Kidney epithelial cell (primary cell): ENCODE measurements at regions not wholly inside any gene's neighbourhood (a gene's known extent, or its start where the extent isn't known, plus 50 kb on each side); places are given as distances from the start of the nearest gene placed in this dataset.
"Not testable (repeated sequence)": the region's sequence is repeated elsewhere in the genome, so short reads cannot be mapped to it uniquely, and the experiment has no call there.

Source experiments
- DNase-seq: peaks from one replicate; pipeline ENCODE4 v3.0.0-alpha.2; 2010; ENCODE audit warnings: low read depth
- H3K27me3 ChIP-seq: 2 replicates; pipeline ENCODE4 v1.6.0; 2011; ENCODE audit warnings: low read length; ENCODE audit not compliant: control insufficient read depth, insufficient read depth
- H3K36me3 ChIP-seq: 2 replicates; pipeline ENCODE4 v1.5.1; 2011; ENCODE audit warnings: low read length; ENCODE audit not compliant: control insufficient read depth, insufficient read depth
- H3K4me3 ChIP-seq: 2 replicates; pipeline ENCODE4 v1.5.1; 2011; ENCODE audit warnings: low read depth, mild to moderate bottlenecking, control low read depth, low read length
- CTCF ChIP-seq: IDR thresholded peaks from 2 replicates; pipeline ENCODE4 v1.5.1; 2011; ENCODE audit warnings: mild to moderate bottlenecking, moderate library complexity, low read length, control low read depth, inconsistent platforms; ENCODE audit not compliant: insufficient read depth, poor library complexity, severe bottlenecking

GRCh38 chr5:38670878-38671277, 114.4 kb upstream of the LIFR start:
- DNase-seq: no peak
- Histone ChIP-seq H3K36me3 (no peaks in the 10 kb centered on the region), H3K27me3 (no peaks in the 10 kb centered on the region), H3K4me3 (no peak overlapping the region)
- no peak for TF ChIP-seq CTCF

- DNase-seq: no peak
These were observed 115.8 kb upstream of the LIFR start for GRCh38 chr5:38672059-38672788.

GRCh38 chr5:38673671-38674071, 117.2 kb upstream of the LIFR start:
- no peaks in the 10 kb centered on the region for H3K36me3 ChIP-seq
- DNase-seq: no peak
- H3K4me3 ChIP-seq: no peak overlapping the region
- TF ChIP-seq CTCF: no peak
- no peaks in the 10 kb centered on the region for H3K27me3 ChIP-seq

More at GRCh38 chr5:38672059-38672788, 115.8 kb upstream of the LIFR start:
- Histone ChIP-seq H3K36me3 (no peaks in the 10 kb centered on the region), H3K4me3 (no peak overlapping the region), H3K27me3 (no peaks in the 10 kb centered on the region)
- TF ChIP-seq CTCF: no peak

- no peak for TF ChIP-seq CTCF
These were observed 119.0 kb upstream of the LIFR start for GRCh38 chr5:38675443-38675842.

GRCh38 chr5:38677636-38678035, 121.2 kb upstream of the LIFR start:
- no peak overlapping the region for H3K4me3 ChIP-seq
- H3K36me3 ChIP-seq: no peaks in the 10 kb centered on the region
- H3K27me3 ChIP-seq: no peaks in the 10 kb centered on the region
- DNase-seq: no peak
- TF ChIP-seq CTCF: no peak

More at GRCh38 chr5:38675443-38675842, 119.0 kb upstream of the LIFR start:
- Histone ChIP-seq H3K27me3 (no peaks in the 10 kb centered on the region), H3K4me3 (no peak overlapping the region), H3K36me3 (no peaks in the 10 kb centered on the region)
- DNase-seq: no peak

GRCh38 chr5:38678076-38678475, 121.6 kb upstream of the LIFR start:
- Histone ChIP-seq H3K4me3 (no peak overlapping the region), H3K36me3 (no peaks in the 10 kb centered on the region), H3K27me3 (no peaks in the 10 kb centered on the region)
- no peak for DNase-seq
- TF ChIP-seq CTCF: no peak

GRCh38 chr5:38678697-38679096, 122.3 kb upstream of the LIFR start:
- H3K27me3 ChIP-seq, DNase-seq, H3K36me3 ChIP-seq, H3K4me3 ChIP-seq: not testable (repeated sequence)
